Activated CD4-positive, alpha-beta T cell treated with anti-CD3 and anti-CD28 coated beads, Interleukin-2, amount 10 ng/mL, durations not matched to agents 7 days and 5 days (primary cell): ENCODE measurements at regions not wholly inside any gene's neighbourhood (a gene's known extent, or its start where the extent isn't known, plus 50 kb on each side); places are given as distances from the start of the nearest gene placed in this dataset.

Experiments used
- CTCF ChIA-PET: fragments of 350-600 bp; sonication (Branson Sonifier 250); formaldehyde crosslinking; loops from one replicate; lab custom pipeline; 2021; ENCODE audit warnings: antibody characterized with exemption; lab: Charles Lee
- POLR2A ChIA-PET: fragments of 350-600 bp; sonication (Branson Sonifier 250); formaldehyde crosslinking; loops from one replicate; lab custom pipeline; 2021; ENCODE audit warnings: antibody characterized with exemption; lab: Charles Lee
- DNase-seq: peaks from one replicate; pipeline ENCODE4 v3.0.0-alpha.2; 2020
- H3K27ac Mint-ChIP-seq: one replicate; pipeline ENCODE4 v1.8.0; 2021; ENCODE audit warnings: mild to moderate bottlenecking, moderate library complexity, mixed read lengths
- H3K27me3 Mint-ChIP-seq: one replicate; pipeline ENCODE4 v1.8.0; 2021; ENCODE audit warnings: mixed read lengths
- H3K36me3 Mint-ChIP-seq: one replicate; pipeline ENCODE4 v1.8.0; 2021; ENCODE audit warnings: low read depth, mixed read lengths
- H3K4me1 Mint-ChIP-seq: one replicate; pipeline ENCODE4 v1.8.0; 2021; ENCODE audit warnings: mixed read lengths
- H3K4me3 Mint-ChIP-seq: one replicate; pipeline ENCODE4 v1.8.0; 2021; ENCODE audit warnings: mild to moderate bottlenecking, moderate library complexity, mixed read lengths
- H3K9me3 Mint-ChIP-seq: one replicate; pipeline ENCODE4 v1.8.0; 2021; ENCODE audit warnings: mixed read lengths

- no peaks in the 10 kb centered on the region for H3K4me1 Mint-ChIP-seq
- H3K27ac Mint-ChIP-seq: no peak overlapping the region
- DNase-seq: no peak
- H3K27me3 Mint-ChIP-seq: no peaks in the 10 kb centered on the region
- POLR2A ChIA-PET: no interaction called here
- H3K9me3 Mint-ChIP-seq: peaks cover 11% of the 10 kb centered on the region
- H3K4me3 Mint-ChIP-seq: no peak overlapping the region
- no peaks in the 10 kb centered on the region for H3K36me3 Mint-ChIP-seq
- CTCF ChIA-PET: no interaction called here
These were observed 363.3 kb upstream of the MBL2 start for GRCh38 chr10:53135897-53136253.

GRCh38 chr10:53135213-53135896 is 362.8 kb upstream of the MBL2 start:
- no peak overlapping the region for H3K27ac Mint-ChIP-seq
- no peaks in the 10 kb centered on the region for H3K4me1 Mint-ChIP-seq
- no peaks in the 10 kb centered on the region for H3K36me3 Mint-ChIP-seq
- ChIA-PET POLR2A (no interaction called here), CTCF (no interaction called here)
- peaks cover 11% of the 10 kb centered on the region for H3K9me3 Mint-ChIP-seq
- DNase-seq: no peak
- no peak overlapping the region for H3K4me3 Mint-ChIP-seq
- H3K27me3 Mint-ChIP-seq: no peaks in the 10 kb centered on the region

GRCh38 chr10:53134050-53134449 is 361.5 kb upstream of the MBL2 start:
- H3K9me3 Mint-ChIP-seq: peaks cover 2% of the 10 kb centered on the region
- ChIA-PET POLR2A (no interaction called here), CTCF (no interaction called here)
- no peak overlapping the region for H3K4me3 Mint-ChIP-seq
- no peaks in the 10 kb centered on the region for H3K36me3 Mint-ChIP-seq
- no peak for DNase-seq
- no peaks in the 10 kb centered on the region for H3K4me1 Mint-ChIP-seq
- H3K27me3 Mint-ChIP-seq: no peaks in the 10 kb centered on the region
- H3K27ac Mint-ChIP-seq: no peak overlapping the region

GRCh38 chr10:53130337-53130736 is 357.8 kb upstream of the MBL2 start:
- Mint-ChIP-seq H3K27ac (no peak overlapping the region), H3K27me3 (no peaks in the 10 kb centered on the region), H3K4me1 (no peaks in the 10 kb centered on the region), H3K4me3 (no peak overlapping the region), H3K36me3 (no peaks in the 10 kb centered on the region), H3K9me3 (no peaks in the 10 kb centered on the region)
- DNase-seq: no peak
- CTCF ChIA-PET: no interaction called here
- POLR2A ChIA-PET: no interaction called here

- Mint-ChIP-seq H3K4me3 (no peak overlapping the region), H3K9me3 (no peaks in the 10 kb centered on the region), H3K4me1 (no peaks in the 10 kb centered on the region), H3K27ac (no peak overlapping the region), H3K27me3 (no peaks in the 10 kb centered on the region), H3K36me3 (no peaks in the 10 kb centered on the region)
- CTCF ChIA-PET: no interaction called here
- no peak for DNase-seq
- POLR2A ChIA-PET: no interaction called here
These were observed 355.1 kb upstream of the MBL2 start for GRCh38 chr10:53127686-53128085.

GRCh38 chr10:53123311-53123710 is 350.7 kb upstream of the MBL2 start:
- ChIA-PET CTCF (no interaction called here), POLR2A (no interaction called here)
- Mint-ChIP-seq H3K27me3 (no peaks in the 10 kb centered on the region), H3K4me1 (no peaks in the 10 kb centered on the region), H3K27ac (no peak overlapping the region), H3K36me3 (no peaks in the 10 kb centered on the region), H3K4me3 (no peak overlapping the region), H3K9me3 (no peaks in the 10 kb centered on the region)
- DNase-seq: no peak

GRCh38 chr10:53122281-53122680 is 349.7 kb upstream of the MBL2 start:
- ChIA-PET CTCF (no interaction called here), POLR2A (no interaction called here)
- Mint-ChIP-seq H3K4me3 (no peak overlapping the region), H3K36me3 (no peaks in the 10 kb centered on the region), H3K4me1 (no peaks in the 10 kb centered on the region), H3K27ac (no peak overlapping the region), H3K27me3 (no peaks in the 10 kb centered on the region), H3K9me3 (no peaks in the 10 kb centered on the region)
- no peak for DNase-seq

GRCh38 chr10:53115660-53116059 is 343.1 kb upstream of the MBL2 start:
- no peak overlapping the region for H3K27ac Mint-ChIP-seq
- no peak overlapping the region for H3K4me3 Mint-ChIP-seq
- peaks cover 12% of the 10 kb centered on the region for H3K4me1 Mint-ChIP-seq
- no peaks in the 10 kb centered on the region for H3K27me3 Mint-ChIP-seq
- CTCF ChIA-PET: no interaction called here
- no peak for DNase-seq
- peaks cover 17% of the 10 kb centered on the region for H3K9me3 Mint-ChIP-seq
- POLR2A ChIA-PET: no interaction called here
- H3K36me3 Mint-ChIP-seq: peaks cover under 1% of the 10 kb centered on the region

- H3K4me3 Mint-ChIP-seq: no peak overlapping the region
- H3K9me3 Mint-ChIP-seq: peaks cover 23% of the 10 kb centered on the region
- no peaks in the 10 kb centered on the region for H3K27me3 Mint-ChIP-seq
- peaks cover 14% of the 10 kb centered on the region for H3K4me1 Mint-ChIP-seq
- ChIA-PET CTCF (no interaction called here), POLR2A (interaction anchor here (0.8 kb wide), 1 partner anchor 26 kb away, joined by 3 read pairs; no protein-coding TSS in a partner anchor)
- peak; percentile 51 for DNase-seq
- peak overlapping the region; percentile 83 for H3K27ac Mint-ChIP-seq
- peaks cover 3% of the 10 kb centered on the region for H3K36me3 Mint-ChIP-seq
These were observed 338.9 kb upstream of the MBL2 start for GRCh38 chr10:53111529-53111928.

- no peaks in the 10 kb centered on the region for H3K27me3 Mint-ChIP-seq
- peaks cover 3% of the 10 kb centered on the region for H3K36me3 Mint-ChIP-seq
- no peak for DNase-seq
- H3K4me3 Mint-ChIP-seq: no peak overlapping the region
- CTCF ChIA-PET: no interaction called here
- peaks cover 22% of the 10 kb centered on the region for H3K9me3 Mint-ChIP-seq
- POLR2A ChIA-PET: no interaction called here
- no peak overlapping the region for H3K27ac Mint-ChIP-seq
- H3K4me1 Mint-ChIP-seq: peaks cover 14% of the 10 kb centered on the region
These were observed 336.7 kb upstream of the MBL2 start for GRCh38 chr10:53109320-53109719.

GRCh38 chr10:53108317-53108934 is 335.8 kb upstream of the MBL2 start:
- Mint-ChIP-seq H3K9me3 (peaks cover 17% of the 10 kb centered on the region), H3K27me3 (no peaks in the 10 kb centered on the region), H3K4me3 (no peak overlapping the region), H3K36me3 (peaks cover 3% of the 10 kb centered on the region), H3K4me1 (peaks cover 14% of the 10 kb centered on the region), H3K27ac (no peak overlapping the region)
- DNase-seq: no peak
- ChIA-PET POLR2A (no interaction called here), CTCF (no interaction called here)

GRCh38 chr10:53107711-53108110 is 335.1 kb upstream of the MBL2 start:
- peaks cover 3% of the 10 kb centered on the region for H3K36me3 Mint-ChIP-seq
- no peak overlapping the region for H3K4me3 Mint-ChIP-seq
- ChIA-PET POLR2A (no interaction called here), CTCF (no interaction called here)
- H3K9me3 Mint-ChIP-seq: peaks cover 17% of the 10 kb centered on the region
- no peak overlapping the region for H3K27ac Mint-ChIP-seq
- H3K4me1 Mint-ChIP-seq: peaks cover 14% of the 10 kb centered on the region
- H3K27me3 Mint-ChIP-seq: no peaks in the 10 kb centered on the region
- no peak for DNase-seq

GRCh38 chr10:53102424-53102823 is 329.8 kb upstream of the MBL2 start:
- Mint-ChIP-seq H3K4me3 (no peak overlapping the region), H3K4me1 (no peaks in the 10 kb centered on the region), H3K9me3 (peaks cover 3% of the 10 kb centered on the region), H3K27me3 (no peaks in the 10 kb centered on the region), H3K27ac (no peak overlapping the region), H3K36me3 (no peaks in the 10 kb centered on the region)
- POLR2A ChIA-PET: no interaction called here
- DNase-seq: no peak
- CTCF ChIA-PET: no interaction called here

- CTCF ChIA-PET: no interaction called here
- DNase-seq: no peak
- no peaks in the 10 kb centered on the region for H3K36me3 Mint-ChIP-seq
These were observed 321.3 kb upstream of the MBL2 start for GRCh38 chr10:53093878-53094277.

More at GRCh38 chr10:53093878-53094277, 321.3 kb upstream of the MBL2 start:
- Mint-ChIP-seq H3K4me1 (no peaks in the 10 kb centered on the region), H3K27ac (no peak overlapping the region), H3K27me3 (no peaks in the 10 kb centered on the region), H3K4me3 (no peak overlapping the region), H3K9me3 (no peaks in the 10 kb centered on the region)
- POLR2A ChIA-PET: no interaction called here
